ENCODE measurements at regions not wholly inside any gene's neighbourhood (a gene's known extent, or its start where the extent isn't known, plus 50 kb on each side); places are given as distances from the start of the nearest gene placed in this dataset.

DNA sequence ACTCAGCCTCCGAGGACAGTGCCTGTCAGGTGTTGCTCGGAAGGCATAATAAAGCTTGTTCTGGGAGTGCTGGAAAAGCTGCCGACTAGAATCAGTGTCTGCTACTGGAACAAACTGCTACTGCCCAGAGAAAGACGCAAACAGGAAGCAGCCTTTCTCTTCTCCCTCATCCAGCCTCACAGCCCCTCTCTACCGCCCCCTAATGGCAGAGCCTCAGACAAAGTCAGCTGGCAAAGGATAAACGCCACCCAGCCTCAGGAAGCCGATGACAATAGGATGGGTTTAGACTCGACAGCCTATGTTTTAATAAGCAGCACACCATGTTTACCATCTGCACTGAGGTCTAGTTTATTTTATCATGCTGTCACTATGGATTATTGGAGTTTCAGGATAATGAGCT, 169.5 kb upstream of the LYZL1 start:
- Histone ChIP-seq H3K4me1 (ENCODE audit: insufficient read depth, low read length) (no peaks in the 10 kb centered on the region), H3K9ac (ENCODE audit: low read length) (no peak overlapping the region), H3K27ac (ENCODE audit: low read depth, low read length) (no peak overlapping the region), H3K27me3 (ENCODE audit: control insufficient read depth in 1 of 2, insufficient read depth in 2 of 2, low read length in 2 of 2) (no peaks in the 10 kb centered on the region), H3K9me3 (ENCODE audit: low read length) (peaks cover 11% of the 10 kb centered on the region), H3K36me3 (ENCODE audit: insufficient read depth, low read length) (no peaks in the 10 kb centered on the region), H3K4me3 (ENCODE audit: low read depth in 1 of 2, low read length in 2 of 2) (no peak overlapping the region)

DNA sequence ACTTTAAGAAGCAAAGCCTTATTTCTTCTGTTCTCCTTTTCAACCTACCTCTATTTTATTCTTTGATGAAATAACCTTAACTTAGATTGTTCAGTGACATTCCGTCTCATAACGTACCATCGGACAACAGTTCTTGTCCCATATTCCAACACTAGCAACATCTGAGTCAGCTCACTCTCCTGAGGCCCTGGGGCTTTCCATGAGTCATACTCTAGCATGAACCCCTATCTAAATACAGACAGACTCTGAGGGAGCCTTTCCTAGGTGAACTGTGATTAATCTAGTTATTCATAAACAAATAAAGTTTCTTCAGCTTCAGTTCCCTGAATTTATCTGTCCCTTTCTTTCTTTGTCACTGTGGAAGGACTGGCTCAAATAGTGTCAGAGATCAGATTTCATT, 168.7 kb upstream of the LYZL1 start:
- no peak overlapping the region for H3K27ac ChIP-seq (ENCODE audit: low read depth, low read length)
- peaks cover 11% of the 10 kb centered on the region for H3K9me3 ChIP-seq (ENCODE audit: low read length)
- H3K9ac ChIP-seq (ENCODE audit: low read length) = no peak overlapping the region
- no peak overlapping the region for H3K4me3 ChIP-seq (ENCODE audit: low read depth in 1 of 2, low read length in 2 of 2)
- H3K27me3 ChIP-seq (ENCODE audit: control insufficient read depth in 1 of 2, insufficient read depth in 2 of 2, low read length in 2 of 2) = no peaks in the 10 kb centered on the region
- no peaks in the 10 kb centered on the region for H3K36me3 ChIP-seq (ENCODE audit: insufficient read depth, low read length)
- no peaks in the 10 kb centered on the region for H3K4me1 ChIP-seq (ENCODE audit: insufficient read depth, low read length)

DNA sequence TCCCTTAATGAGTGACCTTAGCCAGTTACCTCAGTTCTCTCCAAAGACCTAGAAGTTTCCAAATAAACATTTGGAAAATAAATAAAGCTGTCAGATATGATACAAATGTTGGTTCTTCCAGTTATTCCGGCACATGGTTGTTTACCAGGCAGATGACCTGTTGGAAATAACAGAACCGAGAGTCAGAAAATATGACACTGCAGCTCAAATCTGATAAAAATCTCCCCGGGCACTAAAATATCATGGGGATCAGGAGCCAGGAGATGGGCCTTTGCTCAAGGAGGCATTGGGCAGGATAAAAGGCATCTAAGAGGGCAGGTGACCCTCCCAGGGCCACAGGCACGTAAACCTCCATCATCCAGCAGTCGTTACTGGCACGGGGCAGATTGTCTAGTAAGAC, 164.0 kb upstream of the LYZL1 start:
- Histone ChIP-seq H3K27ac (ENCODE audit: low read depth, low read length) (no peak overlapping the region), H3K4me3 (ENCODE audit: low read depth in 1 of 2, low read length in 2 of 2) (no peak overlapping the region), H3K4me1 (ENCODE audit: insufficient read depth, low read length) (no peaks in the 10 kb centered on the region)

GRCh38 chr10:29127037-29127700, 161.7 kb upstream of the LYZL1 start:
- H3K4me1 ChIP-seq (ENCODE audit: insufficient read depth, low read length) = no peaks in the 10 kb centered on the region
- no peaks in the 10 kb centered on the region for H3K36me3 ChIP-seq (ENCODE audit: insufficient read depth, low read length)
- no peaks in the 10 kb centered on the region for H3K9me3 ChIP-seq (ENCODE audit: low read length)
- no peaks in the 10 kb centered on the region for H3K27me3 ChIP-seq (ENCODE audit: control insufficient read depth in 1 of 2, insufficient read depth in 2 of 2, low read length in 2 of 2)
- no peak overlapping the region for H3K4me3 ChIP-seq (ENCODE audit: low read depth in 1 of 2, low read length in 2 of 2)
- no peak overlapping the region for H3K9ac ChIP-seq (ENCODE audit: low read length)
- H3K27ac ChIP-seq (ENCODE audit: low read depth, low read length) = no peak overlapping the region

More for the DNA sequence above, 164.0 kb upstream of the LYZL1 start:
- Histone ChIP-seq H3K9ac (ENCODE audit: low read length) (no peak overlapping the region), H3K9me3 (ENCODE audit: low read length) (no peaks in the 10 kb centered on the region), H3K27me3 (ENCODE audit: control insufficient read depth in 1 of 2, insufficient read depth in 2 of 2, low read length in 2 of 2) (no peaks in the 10 kb centered on the region), H3K36me3 (ENCODE audit: insufficient read depth, low read length) (no peaks in the 10 kb centered on the region)

DNA sequence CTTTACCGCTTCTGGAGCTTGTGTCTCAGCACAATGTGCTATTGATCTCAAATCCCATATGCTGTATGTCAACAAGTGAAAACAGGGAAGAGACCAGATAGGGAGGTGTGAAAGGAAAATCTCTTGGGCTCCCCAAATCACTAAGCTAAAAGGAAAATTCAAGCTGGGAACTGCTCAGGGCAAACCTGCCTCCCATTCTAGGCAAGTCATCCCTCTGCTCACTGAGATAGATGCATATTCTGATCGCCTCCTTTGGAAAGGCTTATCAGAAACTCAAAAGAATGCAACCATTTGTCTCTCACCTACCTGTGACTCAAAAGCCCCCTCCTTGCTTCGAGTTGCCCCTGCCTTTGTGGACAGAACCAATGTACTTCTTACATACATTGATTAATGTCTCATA, 161.1 kb upstream of the LYZL1 start:
- Histone ChIP-seq H3K27ac (ENCODE audit: low read depth, low read length) (no peak overlapping the region), H3K27me3 (ENCODE audit: control insufficient read depth in 1 of 2, insufficient read depth in 2 of 2, low read length in 2 of 2) (no peaks in the 10 kb centered on the region), H3K36me3 (ENCODE audit: insufficient read depth, low read length) (no peaks in the 10 kb centered on the region), H3K4me3 (ENCODE audit: low read depth in 1 of 2, low read length in 2 of 2) (no peak overlapping the region), H3K4me1 (ENCODE audit: insufficient read depth, low read length) (no peaks in the 10 kb centered on the region), H3K9me3 (ENCODE audit: low read length) (no peaks in the 10 kb centered on the region), H3K9ac (ENCODE audit: low read length) (no peak overlapping the region)

DNA sequence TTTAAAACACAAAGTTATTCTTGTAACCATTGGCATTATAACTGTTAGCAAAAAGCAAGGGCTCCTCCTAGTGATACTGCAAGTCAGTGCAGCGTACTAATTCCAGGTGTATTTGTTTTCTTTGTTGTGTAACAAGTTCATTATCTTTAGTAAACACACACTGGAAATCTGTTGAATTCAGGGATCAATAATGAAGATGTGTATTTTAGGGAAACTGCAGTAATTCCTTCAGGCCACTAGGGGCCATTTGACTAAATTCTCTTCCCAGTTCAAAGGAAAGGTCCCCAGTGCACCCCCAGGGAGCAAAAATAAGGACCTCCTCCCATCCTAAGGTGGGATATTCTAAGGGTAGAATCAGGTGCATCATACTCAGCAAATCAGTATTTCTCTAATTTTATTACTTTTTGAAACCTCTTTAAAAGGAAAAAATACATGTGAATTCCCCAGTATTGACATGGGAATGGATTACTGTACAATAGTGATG, 158.6 kb upstream of the LYZL1 start:
- Histone ChIP-seq H3K27me3 (ENCODE audit: control insufficient read depth in 1 of 2, insufficient read depth in 2 of 2, low read length in 2 of 2) (no peaks in the 10 kb centered on the region), H3K4me3 (ENCODE audit: low read depth in 1 of 2, low read length in 2 of 2) (no peak overlapping the region), H3K9me3 (ENCODE audit: low read length) (no peaks in the 10 kb centered on the region), H3K27ac (ENCODE audit: low read depth, low read length) (no peak overlapping the region), H3K9ac (ENCODE audit: low read length) (no peak overlapping the region), H3K36me3 (ENCODE audit: insufficient read depth, low read length) (no peaks in the 10 kb centered on the region), H3K4me1 (ENCODE audit: insufficient read depth, low read length) (no peaks in the 10 kb centered on the region)

DNA sequence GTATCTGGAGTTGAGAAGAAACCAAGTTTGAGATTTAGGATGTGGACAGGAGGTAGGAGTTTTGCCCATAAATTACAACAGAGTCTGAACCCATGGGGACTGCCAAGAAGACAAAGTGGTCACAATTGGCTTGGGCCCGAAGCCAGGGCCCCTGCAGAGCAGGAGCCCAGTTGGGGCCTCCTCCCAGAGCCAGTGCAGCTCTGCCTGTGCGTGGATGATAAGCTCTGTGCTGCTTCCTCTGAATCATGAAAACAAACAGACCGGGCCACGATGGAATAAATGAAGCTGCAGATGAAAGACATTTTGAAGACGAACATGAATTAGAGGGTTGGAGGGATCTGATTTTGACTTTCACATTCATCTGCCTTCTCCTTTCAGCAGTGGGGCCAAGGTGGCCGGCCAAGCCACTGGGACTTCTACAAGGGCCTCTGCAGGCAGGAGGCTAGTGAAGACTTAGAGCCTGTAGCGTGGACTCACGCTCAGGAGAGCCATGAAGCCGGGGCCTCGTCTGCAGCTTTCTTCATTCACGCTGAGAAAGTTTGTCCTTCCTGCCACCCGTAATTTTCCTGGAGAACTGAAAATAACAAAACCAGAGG, 156.8 kb upstream of the LYZL1 start:
- Histone ChIP-seq H3K36me3 (ENCODE audit: insufficient read depth, low read length) (no peaks in the 10 kb centered on the region), H3K27ac (ENCODE audit: low read depth, low read length) (no peak overlapping the region), H3K27me3 (ENCODE audit: control insufficient read depth in 1 of 2, insufficient read depth in 2 of 2, low read length in 2 of 2) (no peaks in the 10 kb centered on the region), H3K4me3 (ENCODE audit: low read depth in 1 of 2, low read length in 2 of 2) (no peak overlapping the region), H3K4me1 (ENCODE audit: insufficient read depth, low read length) (no peaks in the 10 kb centered on the region), H3K9ac (ENCODE audit: low read length) (no peak overlapping the region), H3K9me3 (ENCODE audit: low read length) (no peaks in the 10 kb centered on the region)

DNA sequence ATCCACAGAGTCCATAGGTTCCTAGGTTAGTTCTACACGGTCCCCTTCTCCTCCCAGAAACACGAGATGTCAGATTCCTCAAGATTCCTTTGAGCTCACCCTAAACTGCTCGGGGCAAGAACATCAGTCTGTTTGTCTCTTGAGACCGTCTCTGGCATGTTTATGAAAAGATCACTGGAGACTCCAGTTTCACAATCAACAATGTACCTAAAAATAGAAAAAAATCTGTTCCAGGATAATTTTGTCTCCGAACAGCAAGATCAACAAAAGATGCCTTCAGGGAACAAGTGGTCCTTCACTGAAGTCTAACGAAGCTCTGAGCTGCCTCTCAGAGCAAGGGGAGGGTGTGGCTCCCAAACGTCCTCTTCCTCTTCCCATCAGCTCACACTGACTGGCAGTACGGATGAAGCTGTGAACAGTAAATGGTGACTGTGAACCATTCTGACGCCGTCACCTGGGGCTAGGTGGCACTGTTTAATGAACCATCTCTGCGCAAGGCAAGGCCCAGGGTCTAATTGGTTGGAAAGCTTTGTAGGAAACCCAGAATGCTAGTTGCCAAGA, 156.2 kb upstream of the LYZL1 start:
- H3K27me3 ChIP-seq (ENCODE audit: control insufficient read depth in 1 of 2, insufficient read depth in 2 of 2, low read length in 2 of 2) = no peaks in the 10 kb centered on the region
- no peak overlapping the region for H3K4me3 ChIP-seq (ENCODE audit: low read depth in 1 of 2, low read length in 2 of 2)
- no peaks in the 10 kb centered on the region for H3K4me1 ChIP-seq (ENCODE audit: insufficient read depth, low read length)
- no peak overlapping the region for H3K27ac ChIP-seq (ENCODE audit: low read depth, low read length)
- no peaks in the 10 kb centered on the region for H3K9me3 ChIP-seq (ENCODE audit: low read length)
- H3K36me3 ChIP-seq (ENCODE audit: insufficient read depth, low read length) = no peaks in the 10 kb centered on the region
- no peak overlapping the region for H3K9ac ChIP-seq (ENCODE audit: low read length)

DNA sequence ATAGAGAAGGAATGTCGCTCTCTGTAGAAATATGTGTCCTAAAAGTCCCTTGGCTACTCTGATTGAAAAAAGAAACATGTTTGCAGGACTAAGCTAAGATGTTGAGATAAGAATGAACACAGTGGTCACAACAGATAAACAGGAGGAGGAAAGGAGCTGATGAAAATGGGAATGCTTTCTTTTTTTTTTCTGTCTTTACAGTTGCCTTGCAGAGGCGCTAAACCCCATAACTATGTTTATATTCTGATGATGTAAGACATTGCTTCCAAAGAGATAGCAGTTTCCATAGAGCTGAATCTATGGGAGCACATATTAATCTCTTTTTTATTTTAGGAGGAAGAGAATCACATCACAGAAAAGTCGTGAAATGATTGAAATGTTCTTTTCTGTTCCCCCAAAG, 153.5 kb upstream of the LYZL1 start:
- H3K36me3 ChIP-seq (ENCODE audit: insufficient read depth, low read length) = no peaks in the 10 kb centered on the region
- H3K4me1 ChIP-seq (ENCODE audit: insufficient read depth, low read length) = no peaks in the 10 kb centered on the region
- no peak overlapping the region for H3K4me3 ChIP-seq (ENCODE audit: low read depth in 1 of 2, low read length in 2 of 2)
- H3K9ac ChIP-seq (ENCODE audit: low read length) = no peak overlapping the region
- H3K9me3 ChIP-seq (ENCODE audit: low read length) = no peaks in the 10 kb centered on the region
- H3K27me3 ChIP-seq (ENCODE audit: control insufficient read depth in 1 of 2, insufficient read depth in 2 of 2, low read length in 2 of 2) = no peaks in the 10 kb centered on the region
- H3K27ac ChIP-seq (ENCODE audit: low read depth, low read length) = no peak overlapping the region

GRCh38 chr10:29136411-29136810, 152.5 kb upstream of the LYZL1 start:
- no peaks in the 10 kb centered on the region for H3K9me3 ChIP-seq (ENCODE audit: low read length)
- no peaks in the 10 kb centered on the region for H3K36me3 ChIP-seq (ENCODE audit: insufficient read depth, low read length)
- H3K27me3 ChIP-seq (ENCODE audit: control insufficient read depth in 1 of 2, insufficient read depth in 2 of 2, low read length in 2 of 2) = no peaks in the 10 kb centered on the region
- H3K4me1 ChIP-seq (ENCODE audit: insufficient read depth, low read length) = no peaks in the 10 kb centered on the region
- H3K27ac ChIP-seq (ENCODE audit: low read depth, low read length) = no peak overlapping the region
- H3K9ac ChIP-seq (ENCODE audit: low read length) = no peak overlapping the region
- no peak overlapping the region for H3K4me3 ChIP-seq (ENCODE audit: low read depth in 1 of 2, low read length in 2 of 2)

GRCh38 chr10:29140151-29140550, 148.7 kb upstream of the LYZL1 start:
- no peak overlapping the region for H3K9ac ChIP-seq (ENCODE audit: low read length)
- no peaks in the 10 kb centered on the region for H3K9me3 ChIP-seq (ENCODE audit: low read length)
- H3K4me1 ChIP-seq (ENCODE audit: insufficient read depth, low read length) = no peaks in the 10 kb centered on the region
- H3K27me3 ChIP-seq (ENCODE audit: control insufficient read depth in 1 of 2, insufficient read depth in 2 of 2, low read length in 2 of 2) = no peaks in the 10 kb centered on the region
- no peak overlapping the region for H3K27ac ChIP-seq (ENCODE audit: low read depth, low read length)
- H3K36me3 ChIP-seq (ENCODE audit: insufficient read depth, low read length) = no peaks in the 10 kb centered on the region
- H3K4me3 ChIP-seq (ENCODE audit: low read depth in 1 of 2, low read length in 2 of 2) = no peak overlapping the region

GRCh38 chr10:29140991-29141390, 147.9 kb upstream of the LYZL1 start:
- H3K4me3 ChIP-seq (ENCODE audit: low read depth in 1 of 2, low read length in 2 of 2) = no peak overlapping the region
- H3K27ac ChIP-seq (ENCODE audit: low read depth, low read length) = no peak overlapping the region
- H3K36me3 ChIP-seq (ENCODE audit: insufficient read depth, low read length) = no peaks in the 10 kb centered on the region
- no peaks in the 10 kb centered on the region for H3K27me3 ChIP-seq (ENCODE audit: control insufficient read depth in 1 of 2, insufficient read depth in 2 of 2, low read length in 2 of 2)
- H3K9me3 ChIP-seq (ENCODE audit: low read length) = no peaks in the 10 kb centered on the region
- H3K9ac ChIP-seq (ENCODE audit: low read length) = no peak overlapping the region
- no peaks in the 10 kb centered on the region for H3K4me1 ChIP-seq (ENCODE audit: insufficient read depth, low read length)

Measured in muscle layer of colon (tissue), 2 donors.